OCI-LY1 (cell line): ENCODE measurements at regions not wholly inside any gene's neighbourhood (a gene's known extent, or its start where the extent isn't known, plus 50 kb on each side); places are given as distances from the start of the nearest gene placed in this dataset.

Source experiments
- H2AFZ ChIP-seq: fragments of 200-600 bp; sonication (generic), shearing (Covaris generic); 2 replicates; pipeline ENCODE4 v1.6.0; 2014; ENCODE audit warnings: antibody characterized with exemption, mild to moderate bottlenecking, low read length
- H3F3A ChIP-seq: fragments of 200-600 bp; sonication (generic), shearing (Covaris generic); 2 replicates; pipeline ENCODE4 v1.6.0; 2014; ENCODE audit warnings: mild to moderate bottlenecking, antibody characterized with exemption, low read length, moderate library complexity; ENCODE audit not compliant: insufficient read depth
- H3K27ac ChIP-seq: fragments of 200-600 bp; sonication (generic); 2 replicates; pipeline ENCODE4 v1.5.1; 2014; ENCODE audit warnings: low read length, mixed run types, mild to moderate bottlenecking, low read depth; ENCODE audit not compliant: poor library complexity, severe bottlenecking
- H3K27me3 ChIP-seq: fragments of 200-600 bp; sonication (generic); 2 replicates; pipeline ENCODE4 v1.6.0; 2014; ENCODE audit warnings: antibody characterized with exemption, mild to moderate bottlenecking, low read length, moderate library complexity; ENCODE audit not compliant: insufficient read depth
- H3K36me3 ChIP-seq: fragments of 200-600 bp; sonication (generic); 2 replicates; pipeline ENCODE4 v1.6.1; 2014; ENCODE audit warnings: mild to moderate bottlenecking, antibody characterized with exemption, low read length, moderate library complexity, mixed read lengths; ENCODE audit not compliant: insufficient read depth
- H3K4me1 ChIP-seq: fragments of 200-600 bp; sonication (generic); 2 replicates; pipeline ENCODE4 v1.5.1; 2014; ENCODE audit warnings: mild to moderate bottlenecking, low read length, moderate library complexity; ENCODE audit not compliant: insufficient read depth, severe bottlenecking
- H3K4me2 ChIP-seq: fragments of 200-600 bp; sonication (generic), shearing (Covaris generic); 2 replicates; pipeline ENCODE4 v1.6.1; 2014; ENCODE audit warnings: low read length
- H3K4me3 ChIP-seq: fragments of 200-600 bp; sonication (generic); 2 replicates; pipeline ENCODE4 v1.5.1; 2014; ENCODE audit warnings: low read length, low read depth, mild to moderate bottlenecking, mixed read lengths; ENCODE audit not compliant: poor library complexity, severe bottlenecking
- H3K79me2 ChIP-seq: fragments of 200-600 bp; shearing (Covaris generic); 2 replicates; pipeline ENCODE4 v1.6.1; 2016; ENCODE audit warnings: mixed run types, low read length, mixed read lengths; ENCODE audit not compliant: insufficient read depth
- H3K9ac ChIP-seq: fragments of 200-600 bp; sonication (generic), shearing (Covaris generic); 2 replicates; pipeline ENCODE4 v1.6.1; 2014; ENCODE audit warnings: mild to moderate bottlenecking, low read length, mixed read lengths
- H3K9me2 ChIP-seq: fragments of 200-600 bp; sonication (generic), shearing (Covaris generic); 2 replicates; pipeline ENCODE4 v1.6.1; 2014; ENCODE audit warnings: low read depth, mild to moderate bottlenecking, low read length, mixed read lengths
- H3K9me3 ChIP-seq: fragments of 200-600 bp; shearing (Covaris generic); 2 replicates; pipeline ENCODE4 v1.6.1; 2014; ENCODE audit warnings: low read length, mixed read lengths
- H4K20me1 ChIP-seq: fragments of 200-600 bp; sonication (generic), shearing (Covaris generic); 2 replicates; pipeline ENCODE4 v1.6.0; 2016; ENCODE audit warnings: mild to moderate bottlenecking, low read length; ENCODE audit not compliant: insufficient read depth
- EZH2 ChIP-seq: fragments of 200-600 bp; sonication (generic), shearing (Covaris generic); IDR thresholded peaks from 2 replicates; pipeline ENCODE4 v1.8.0; 2017; ENCODE audit warnings: borderline replicate concordance, mixed run types, mild to moderate bottlenecking, antibody characterized with exemption, low read length, moderate library complexity, mixed read lengths
- TF ChIP-seq, protein P1 (sequence below): fragments of 200-600 bp; sonication (generic), shearing (Covaris generic); IDR thresholded peaks from 2 replicates; pipeline ENCODE4 v1.5.1; 2017; ENCODE audit warnings: mild to moderate bottlenecking, antibody characterized with exemption, low read length, moderate library complexity, mixed read lengths

- no peaks in the 10 kb centered on the region for H3K9me2 ChIP-seq
- TF ChIP-seq, protein P1, sequence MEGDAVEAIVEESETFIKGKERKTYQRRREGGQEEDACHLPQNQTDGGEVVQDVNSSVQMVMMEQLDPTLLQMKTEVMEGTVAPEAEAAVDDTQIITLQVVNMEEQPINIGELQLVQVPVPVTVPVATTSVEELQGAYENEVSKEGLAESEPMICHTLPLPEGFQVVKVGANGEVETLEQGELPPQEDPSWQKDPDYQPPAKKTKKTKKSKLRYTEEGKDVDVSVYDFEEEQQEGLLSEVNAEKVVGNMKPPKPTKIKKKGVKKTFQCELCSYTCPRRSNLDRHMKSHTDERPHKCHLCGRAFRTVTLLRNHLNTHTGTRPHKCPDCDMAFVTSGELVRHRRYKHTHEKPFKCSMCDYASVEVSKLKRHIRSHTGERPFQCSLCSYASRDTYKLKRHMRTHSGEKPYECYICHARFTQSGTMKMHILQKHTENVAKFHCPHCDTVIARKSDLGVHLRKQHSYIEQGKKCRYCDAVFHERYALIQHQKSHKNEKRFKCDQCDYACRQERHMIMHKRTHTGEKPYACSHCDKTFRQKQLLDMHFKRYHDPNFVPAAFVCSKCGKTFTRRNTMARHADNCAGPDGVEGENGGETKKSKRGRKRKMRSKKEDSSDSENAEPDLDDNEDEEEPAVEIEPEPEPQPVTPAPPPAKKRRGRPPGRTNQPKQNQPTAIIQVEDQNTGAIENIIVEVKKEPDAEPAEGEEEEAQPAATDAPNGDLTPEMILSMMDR, result no peak
- no peak for TF ChIP-seq EZH2
- no peaks in the 10 kb centered on the region for H3K79me2 ChIP-seq
- peaks cover 36% of the 10 kb centered on the region for H3K4me1 ChIP-seq
- no peaks in the 10 kb centered on the region for H3F3A ChIP-seq
- H2AFZ ChIP-seq, result no peak overlapping the region
- H3K4me3 ChIP-seq, result peak overlapping the region; percentile 61
- H3K4me2 ChIP-seq, result peak overlapping the region; percentile 91
- H4K20me1 ChIP-seq, result no peaks in the 10 kb centered on the region
- H3K36me3 ChIP-seq, result no peaks in the 10 kb centered on the region
- H3K27me3 ChIP-seq, result no peaks in the 10 kb centered on the region
- H3K9me3 ChIP-seq, result peaks cover 7% of the 10 kb centered on the region
- H3K9ac ChIP-seq, result no peak overlapping the region; the same call in 1 of the 2 replicates
- H3K27ac ChIP-seq, result peak overlapping the region; percentile 99
Observed at GRCh38 chr21:14763695-14764064, 217.6 kb upstream of the SAMSN1 start.

- Histone ChIP-seq H3F3A (no peaks in the 10 kb centered on the region), H3K27me3 (no peaks in the 10 kb centered on the region), H2AFZ (peak overlapping the region; percentile 39; the same call in 1 of the 2 replicates), H3K4me3 (peak overlapping the region; percentile 61), H3K36me3 (no peaks in the 10 kb centered on the region), H3K9me2 (no peaks in the 10 kb centered on the region), H3K9me3 (peaks cover 7% of the 10 kb centered on the region), H3K4me1 (peaks cover 36% of the 10 kb centered on the region), H3K4me2 (peak overlapping the region; percentile 91), H3K79me2 (no peaks in the 10 kb centered on the region), H3K27ac (peak overlapping the region; percentile 99), H3K9ac (peak overlapping the region; percentile 73), H4K20me1 (no peaks in the 10 kb centered on the region)
- TF ChIP-seq, protein P1, result no peak
- TF ChIP-seq EZH2, result no peak
Observed at GRCh38 chr21:14762734-14763694, 216.9 kb upstream of the SAMSN1 start.

DNA sequence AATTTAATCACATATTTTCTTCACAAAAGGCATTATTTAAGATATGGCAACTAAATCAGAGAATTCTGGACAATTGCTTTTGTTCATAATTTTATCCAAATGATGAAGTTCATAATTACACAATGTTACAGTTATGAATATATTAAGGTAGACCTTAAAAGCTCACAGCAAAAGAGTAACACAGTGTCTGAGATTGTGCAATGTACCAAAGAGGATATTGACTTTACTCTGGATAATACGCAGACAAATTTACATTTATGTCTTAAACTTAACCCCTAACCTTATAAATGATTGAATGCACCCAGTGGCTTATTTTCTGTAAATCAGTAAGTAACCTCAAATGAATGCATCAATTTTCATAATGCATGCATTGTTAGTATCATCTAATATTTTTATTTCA is 216.2 kb upstream of the SAMSN1 start:
- Histone ChIP-seq H3K4me2 (peak overlapping the region; percentile 91), H3K9me3 (peaks cover 7% of the 10 kb centered on the region), H3K27ac (peak overlapping the region; percentile 99), H3F3A (no peaks in the 10 kb centered on the region), H3K9ac (peak overlapping the region; percentile 73), H3K36me3 (no peaks in the 10 kb centered on the region), H3K79me2 (no peaks in the 10 kb centered on the region), H3K4me3 (peak overlapping the region; percentile 61), H3K27me3 (no peaks in the 10 kb centered on the region), H3K4me1 (peaks cover 36% of the 10 kb centered on the region), H2AFZ (no peak overlapping the region), H4K20me1 (no peaks in the 10 kb centered on the region), H3K9me2 (no peaks in the 10 kb centered on the region)
- TF ChIP-seq, protein P1, result no peak
- no peak for TF ChIP-seq EZH2
